ENCODE measurements at regions not wholly inside any gene's neighbourhood (a gene's known extent, or its start where the extent isn't known, plus 50 kb on each side); places are given as distances from the start of the nearest gene placed in this dataset.

DNA sequence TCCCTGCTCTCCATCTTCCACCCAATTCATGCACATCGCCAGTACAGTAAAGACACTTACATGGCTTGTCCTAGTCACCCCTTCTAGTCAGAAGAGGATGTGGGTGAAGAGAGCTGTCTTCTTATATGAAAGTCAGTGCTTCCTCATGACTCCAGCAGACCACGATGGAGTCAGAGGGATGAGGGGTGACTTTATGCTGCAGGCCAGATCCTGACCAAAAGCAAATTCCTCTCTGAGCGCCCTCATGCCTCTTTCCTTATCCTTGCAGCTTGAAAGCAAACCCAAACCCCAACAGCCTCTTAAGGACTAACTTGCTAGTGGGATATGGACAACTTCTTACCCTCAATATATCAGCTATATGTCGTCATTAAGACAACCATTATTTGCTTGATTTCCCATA lies 348.2 kb upstream of the DUSP10 start:
- TF ChIP-seq POLR2A (IDR thresholded peaks at IDR 0.05; ENCODE audit: low read length) (no peak), GATA1 (IDR thresholded peaks at IDR 0.05; ENCODE audit: low read depth, low read length) (no peak)
